GM18861 (cell line): ENCODE measurements at regions not wholly inside any gene's neighbourhood (a gene's known extent, or its start where the extent isn't known, plus 50 kb on each side); places are given as distances from the start of the nearest gene placed in this dataset.
"Not testable (repeated sequence)": the region's sequence is repeated elsewhere in the genome, so short reads cannot be mapped to it uniquely, and the experiment has no call there.

ENCODE experiments used
- ATAC-seq: cut with Tn5 transposase; IDR thresholded peaks from one replicate; pipeline ENCODE4 v1.9.1; 2021; ENCODE audit not compliant: unreplicated experiment

GRCh38 chr6:82118150-82118562 lies 129.4 kb downstream of the IBTK start:
- ATAC-seq = no peak

- no peak for ATAC-seq
Measured at GRCh38 chr6:82114748-82115147, 132.8 kb downstream of the IBTK start.

- ATAC-seq = no peak
Measured at GRCh38 chr6:82113231-82113630, 134.3 kb downstream of the IBTK start.

GRCh38 chr6:82111818-82112217 lies 135.7 kb downstream of the IBTK start:
- ATAC-seq = no peak

- no peak for ATAC-seq
Measured at GRCh38 chr6:82111114-82111513, 136.4 kb downstream of the IBTK start.

- ATAC-seq = not testable (repeated sequence)
Measured at GRCh38 chr6:82103171-82103570, 144.4 kb downstream of the IBTK start.

GRCh38 chr6:82101374-82102114 lies 146.0 kb downstream of the IBTK start:
- not testable (repeated sequence) for ATAC-seq

- ATAC-seq = not testable (repeated sequence)
Measured at GRCh38 chr6:82100763-82101162, 146.8 kb downstream of the IBTK start.

GRCh38 chr6:82097676-82098075 lies 149.9 kb downstream of the IBTK start:
- no peak for ATAC-seq

- ATAC-seq = no peak
Measured at GRCh38 chr6:82095091-82095490, 152.5 kb downstream of the IBTK start.

- ATAC-seq = no peak
Measured at GRCh38 chr6:82094166-82094806, 153.3 kb downstream of the IBTK start.

GRCh38 chr6:82088978-82089771 lies 158.4 kb downstream of the IBTK start:
- ATAC-seq = no peak

- ATAC-seq = no peak
Measured at GRCh38 chr6:82086944-82087343, 160.6 kb downstream of the IBTK start.

GRCh38 chr6:82085701-82086100 lies 161.8 kb downstream of the IBTK start:
- ATAC-seq = no peak

- ATAC-seq = no peak
Measured at GRCh38 chr6:82084324-82084920, 163.1 kb downstream of the IBTK start.

GRCh38 chr6:82083646-82084045 lies 163.9 kb downstream of the IBTK start:
- no peak for ATAC-seq

- no peak for ATAC-seq
Measured at GRCh38 chr6:82080767-82081166, 166.8 kb downstream of the IBTK start.

GRCh38 chr6:82078286-82078908 lies 169.1 kb downstream of the IBTK start:
- no peak for ATAC-seq

- ATAC-seq = no peak
Measured at GRCh38 chr6:82076916-82077315, 170.6 kb downstream of the IBTK start.

- no peak for ATAC-seq
Measured at GRCh38 chr6:82074556-82074955, 173.0 kb downstream of the IBTK start.

GRCh38 chr6:82073484-82073883 lies 174.1 kb downstream of the IBTK start:
- ATAC-seq = no peak
